OCI-LY7 (cell line): ENCODE measurements at regions not wholly inside any gene's neighbourhood (a gene's known extent, or its start where the extent isn't known, plus 50 kb on each side); places are given as distances from the start of the nearest gene placed in this dataset.

Source experiments
- BruUV-seq: library from RNA; stranded (reverse); fragments of 400-500 nt; replicated peaks from 2 replicates; lab custom pipeline; 2021; lab: Mats Ljungman, UMichigan
- CTCF ChIA-PET: fragments of 300-600 bp; sonication (Branson Sonifier 250); formaldehyde crosslinking; loops from one replicate; lab custom pipeline; 2022; ENCODE audit warnings: antibody characterized with exemption; ENCODE audit not compliant: unreplicated experiment; lab: Charles Lee
- POLR2A ChIA-PET: fragments of 300-600 bp; sonication (Branson Sonifier 250); formaldehyde crosslinking; loops from one replicate; lab custom pipeline; 2022; ENCODE audit warnings: antibody characterized with exemption; lab: Charles Lee
- DNase-seq: peaks from one replicate; pipeline ENCODE4 v3.0.0-alpha.2; 2015; ENCODE audit warnings: low spot score
- H2AFZ ChIP-seq: fragments of 200-600 bp; sonication (generic), shearing (Covaris generic); 2 replicates; pipeline ENCODE4 v1.6.1; 2014; ENCODE audit warnings: mild to moderate bottlenecking, antibody characterized with exemption, low read length, moderate library complexity
- H3K27ac ChIP-seq: fragments of 200-600 bp; sonication (generic); 2 replicates; pipeline ENCODE4 v1.5.1; 2014; ENCODE audit warnings: mixed run types, low read depth, mild to moderate bottlenecking, moderate library complexity, low read length, inconsistent platforms; ENCODE audit not compliant: poor library complexity, severe bottlenecking
- H3K36me3 ChIP-seq: fragments of 200-600 bp; sonication (generic); 2 replicates; pipeline ENCODE4 v1.6.1; 2014; ENCODE audit warnings: mild to moderate bottlenecking, antibody characterized with exemption, low read length, moderate library complexity, mixed read lengths; ENCODE audit not compliant: insufficient read depth
- H3K4me1 ChIP-seq: fragments of 200-600 bp; sonication (generic); 2 replicates; pipeline ENCODE4 v1.5.1; 2014; ENCODE audit warnings: mild to moderate bottlenecking, low read length; ENCODE audit not compliant: insufficient read depth, poor library complexity, severe bottlenecking
- H3K4me2 ChIP-seq: fragments of 200-600 bp; sonication (generic); 2 replicates; pipeline ENCODE4 v1.6.1; 2014; ENCODE audit warnings: mild to moderate bottlenecking, low read length
- H3K4me3 ChIP-seq: fragments of 200-600 bp; sonication (generic); 2 replicates; pipeline ENCODE4 v1.5.1; 2014; ENCODE audit warnings: mild to moderate bottlenecking, low read depth, low read length; ENCODE audit not compliant: poor library complexity, severe bottlenecking
- H3K79me2 ChIP-seq: fragments of 200-600 bp; sonication (generic); 2 replicates; pipeline ENCODE4 v1.6.1; 2016; ENCODE audit warnings: low read depth, mild to moderate bottlenecking, low read length, moderate library complexity, mixed read lengths; ENCODE audit not compliant: insufficient read depth
- H3K9me2 ChIP-seq: fragments of 200-600 bp; sonication (generic); 2 replicates; pipeline ENCODE4 v1.6.1; 2016; ENCODE audit warnings: mild to moderate bottlenecking, low read length, mixed read lengths; ENCODE audit not compliant: insufficient read depth
- H3K9me3 ChIP-seq: fragments of 200-600 bp; sonication (generic); 2 replicates; pipeline ENCODE4 v1.6.1; 2014; ENCODE audit warnings: mild to moderate bottlenecking, mixed run types, low read length, mixed read lengths
- H4K20me1 ChIP-seq: fragments of 200-600 bp; sonication (generic); 2 replicates; pipeline ENCODE4 v1.6.1; 2014; ENCODE audit warnings: mild to moderate bottlenecking, antibody characterized with exemption, low read length, moderate library complexity, mixed read lengths; ENCODE audit not compliant: insufficient read depth
- CTCF ChIP-seq: fragments of 200-600 bp; sonication (generic); conservative IDR thresholded peaks from 2 replicates; pipeline ENCODE4 v1.5.1; 2014; ENCODE audit warnings: mild to moderate bottlenecking, antibody characterized with exemption, low read length, moderate library complexity, mixed read lengths
- EZH2phosphoT487 ChIP-seq: fragments of 200-600 bp; sonication (generic); IDR thresholded peaks from 2 replicates; pipeline ENCODE4 v1.6.1; 2018; ENCODE audit warnings: low read depth, borderline replicate concordance, mild to moderate bottlenecking, mixed run types, antibody characterized with exemption, low read length, moderate library complexity, mixed read lengths
- intact Hi-C: fragments of 100-400 bp; cut with micrococcal nuclease; formaldehyde crosslinking; loops from one replicate; pipeline ENCODE4 v1.10.0; 2022; ENCODE audit not compliant: unreplicated experiment

- intact Hi-C loops = loop anchor here (2.0 to 5.0 kb wide), 2 partner anchors 47 to 153 kb away; no protein-coding TSS in a partner anchor
- H3K9me3 ChIP-seq = no peaks in the 10 kb centered on the region
- POLR2A ChIA-PET = interaction anchor here (0.6 to 2.3 kb wide), 7 partner anchors 8 to 380 kb away, joined by 3 to 7 read pairs (median 3); no protein-coding TSS in a partner anchor
- no peaks in the 10 kb centered on the region for H4K20me1 ChIP-seq
- no peak overlapping the region for H2AFZ ChIP-seq
- peak overlapping the region; percentile 40 for H3K27ac ChIP-seq
- H3K4me1 ChIP-seq = peaks cover 30% of the 10 kb centered on the region
- no TSS peak for BruUV-seq
- no peaks in the 10 kb centered on the region for H3K79me2 ChIP-seq
- TF ChIP-seq CTCF (no peak), EZH2phosphoT487 (no peak)
- peaks cover 5% of the 10 kb centered on the region; the same call in 1 of the 2 replicates for H3K36me3 ChIP-seq
- peak; percentile 92 for DNase-seq
- no peaks in the 10 kb centered on the region for H3K9me2 ChIP-seq
- H3K4me3 ChIP-seq = peak overlapping the region; percentile 13
- CTCF ChIA-PET = no interaction called here
- peak overlapping the region; percentile 60 for H3K4me2 ChIP-seq
Measured at GRCh38 chr3:44045476-44046275, 196.0 kb upstream of the TOPAZ1 start.

GRCh38 chr3:44047796-44048195, 193.9 kb upstream of the TOPAZ1 start:
- Histone ChIP-seq H3K36me3 (peaks cover 5% of the 10 kb centered on the region; the same call in 1 of the 2 replicates), H3K9me2 (no peaks in the 10 kb centered on the region), H4K20me1 (no peaks in the 10 kb centered on the region), H3K27ac (no peak overlapping the region), H3K4me2 (no peak overlapping the region), H3K9me3 (no peaks in the 10 kb centered on the region), H3K4me3 (no peak overlapping the region), H3K79me2 (no peaks in the 10 kb centered on the region), H2AFZ (no peak overlapping the region), H3K4me1 (peaks cover 26% of the 10 kb centered on the region)
- DNase-seq = no peak
- no TSS peak for BruUV-seq
- ChIA-PET CTCF (no interaction called here), POLR2A (no interaction called here)
- TF ChIP-seq CTCF = no peak
- no peak for TF ChIP-seq EZH2phosphoT487
- intact Hi-C loops = loop anchor here (2.0 to 5.0 kb wide), 2 partner anchors 49 to 155 kb away; no protein-coding TSS in a partner anchor
